ENCODE measurements at regions not wholly inside any gene's neighbourhood (a gene's known extent, or its start where the extent isn't known, plus 50 kb on each side); places are given as distances from the start of the nearest gene placed in this dataset.

GRCh38 chr2:5316001-5316490, 376.1 kb upstream of the SOX11 start:
- Histone ChIP-seq H3K36me3 (ENCODE audit: insufficient read depth, low read length) (no peaks in the 10 kb centered on the region), H4K20me1 (ENCODE audit: insufficient read depth, low read length) (no peaks in the 10 kb centered on the region), H3K27ac (ENCODE audit: low read depth, low read length) (no peak overlapping the region), H2AFZ (ENCODE audit: low read length) (no peak overlapping the region), H3K4me1 (ENCODE audit: insufficient read depth, low read length) (no peaks in the 10 kb centered on the region), H3K27me3 (ENCODE audit: insufficient read depth, low read length) (no peaks in the 10 kb centered on the region), H3K9me3 (ENCODE audit: low read depth, low read length) (no peaks in the 10 kb centered on the region), H3K4me3 (ENCODE audit: insufficient read depth, low read length) (no peak overlapping the region), H3K4me2 (ENCODE audit: insufficient read depth, low read length) (no peak overlapping the region), H3K79me2 (ENCODE audit: insufficient read depth, low read length) (no peaks in the 10 kb centered on the region)
- no peak for DNase-seq (ENCODE audit: insufficient read length, low spot score, missing footprints)
- TF ChIP-seq CTCF (IDR thresholded peaks at IDR 0.05; ENCODE audit: extremely low read depth, low read depth, low read length) = no peak

- Histone ChIP-seq H3K9me3 (ENCODE audit: low read depth, low read length) (no peaks in the 10 kb centered on the region), H3K27ac (ENCODE audit: low read depth, low read length) (no peak overlapping the region), H4K20me1 (ENCODE audit: insufficient read depth, low read length) (no peaks in the 10 kb centered on the region), H3K36me3 (ENCODE audit: insufficient read depth, low read length) (no peaks in the 10 kb centered on the region), H3K4me1 (ENCODE audit: insufficient read depth, low read length) (no peaks in the 10 kb centered on the region), H2AFZ (ENCODE audit: low read length) (no peak overlapping the region), H3K27me3 (ENCODE audit: insufficient read depth, low read length) (no peaks in the 10 kb centered on the region), H3K4me2 (ENCODE audit: insufficient read depth, low read length) (no peak overlapping the region), H3K79me2 (ENCODE audit: insufficient read depth, low read length) (no peaks in the 10 kb centered on the region), H3K4me3 (ENCODE audit: insufficient read depth, low read length) (no peak overlapping the region)
- DNase-seq (ENCODE audit: insufficient read length, low spot score, missing footprints) = no peak
- no peak for TF ChIP-seq CTCF (IDR thresholded peaks at IDR 0.05; ENCODE audit: extremely low read depth, low read depth, low read length)
Measured at GRCh38 chr2:5319493-5319892, 372.7 kb upstream of the SOX11 start.

- no peak for TF ChIP-seq CTCF (IDR thresholded peaks at IDR 0.05; ENCODE audit: extremely low read depth, low read depth, low read length)
- H3K27ac ChIP-seq (ENCODE audit: low read depth, low read length) = no peak overlapping the region
- H3K79me2 ChIP-seq (ENCODE audit: insufficient read depth, low read length) = no peaks in the 10 kb centered on the region
- no peak overlapping the region for H3K4me2 ChIP-seq (ENCODE audit: insufficient read depth, low read length)
- H3K4me3 ChIP-seq (ENCODE audit: insufficient read depth, low read length) = no peak overlapping the region
- no peak for DNase-seq (ENCODE audit: insufficient read length, low spot score, missing footprints)
- no peaks in the 10 kb centered on the region for H3K9me3 ChIP-seq (ENCODE audit: low read depth, low read length)
- H4K20me1 ChIP-seq (ENCODE audit: insufficient read depth, low read length) = no peaks in the 10 kb centered on the region
- H3K27me3 ChIP-seq (ENCODE audit: insufficient read depth, low read length) = no peaks in the 10 kb centered on the region
- no peaks in the 10 kb centered on the region for H3K4me1 ChIP-seq (ENCODE audit: insufficient read depth, low read length)
- no peak overlapping the region for H2AFZ ChIP-seq (ENCODE audit: low read length)
- no peaks in the 10 kb centered on the region for H3K36me3 ChIP-seq (ENCODE audit: insufficient read depth, low read length)
Measured at GRCh38 chr2:5322396-5322795, 369.8 kb upstream of the SOX11 start.

- no peak for DNase-seq (ENCODE audit: insufficient read length, low spot score, missing footprints)
- Histone ChIP-seq H3K9me3 (ENCODE audit: low read depth, low read length) (peaks cover 4% of the 10 kb centered on the region), H2AFZ (ENCODE audit: low read length) (no peak overlapping the region), H3K4me2 (ENCODE audit: insufficient read depth, low read length) (no peak overlapping the region), H3K27ac (ENCODE audit: low read depth, low read length) (no peak overlapping the region), H3K36me3 (ENCODE audit: insufficient read depth, low read length) (no peaks in the 10 kb centered on the region), H3K79me2 (ENCODE audit: insufficient read depth, low read length) (no peaks in the 10 kb centered on the region), H4K20me1 (ENCODE audit: insufficient read depth, low read length) (no peaks in the 10 kb centered on the region), H3K4me1 (ENCODE audit: insufficient read depth, low read length) (no peaks in the 10 kb centered on the region), H3K4me3 (ENCODE audit: insufficient read depth, low read length) (no peak overlapping the region), H3K27me3 (ENCODE audit: insufficient read depth, low read length) (no peaks in the 10 kb centered on the region)
- TF ChIP-seq CTCF (IDR thresholded peaks at IDR 0.05; ENCODE audit: extremely low read depth, low read depth, low read length) = no peak
Measured at GRCh38 chr2:5325523-5325922, 366.7 kb upstream of the SOX11 start.
